ENCODE measurements at regions not wholly inside any gene's neighbourhood (a gene's known extent, or its start where the extent isn't known, plus 50 kb on each side); places are given as distances from the start of the nearest gene placed in this dataset.
"Not testable (repeated sequence)": the region's sequence is repeated elsewhere in the genome, so short reads cannot be mapped to it uniquely, and the experiment has no call there.

DNA sequence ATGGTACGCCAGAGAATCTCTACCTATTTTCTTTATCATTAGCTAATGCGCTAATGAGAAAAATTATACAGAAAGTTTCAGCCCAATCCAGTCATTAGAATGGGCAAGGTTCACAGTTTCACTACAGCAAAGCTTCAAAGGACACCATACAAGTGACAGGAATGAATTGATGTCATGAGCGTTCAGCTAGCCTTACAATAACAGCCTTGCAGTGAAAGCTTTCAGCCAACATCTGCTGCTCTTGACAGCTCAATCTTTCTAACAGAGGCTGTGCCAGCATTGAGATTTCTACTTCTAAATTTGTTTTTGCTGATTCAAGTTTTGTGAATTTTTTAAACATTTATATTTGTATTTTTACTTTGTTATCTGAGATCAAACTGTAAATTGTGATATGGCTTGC lies 302.4 kb upstream of the FAM174A start:
- DNase-seq (ENCODE audit: low read depth): no peak

GRCh38 chr5:100188778-100189177 lies 346.4 kb upstream of the FAM174A start:
- no peak for DNase-seq (ENCODE audit: low read depth)

GRCh38 chr5:100188339-100188738 lies 346.8 kb upstream of the FAM174A start:
- DNase-seq (ENCODE audit: low read depth): no peak

GRCh38 chr5:100186181-100186580 lies 349.0 kb upstream of the FAM174A start:
- DNase-seq (ENCODE audit: low read depth): no peak

- no peak for DNase-seq (ENCODE audit: low read depth)
Measured at GRCh38 chr5:100182402-100182801, 352.8 kb upstream of the FAM174A start.

- DNase-seq (ENCODE audit: low read depth): no peak
Measured at GRCh38 chr5:100175346-100175745, 359.8 kb upstream of the FAM174A start.

GRCh38 chr5:100165309-100165708 lies 369.9 kb upstream of the FAM174A start:
- no peak for DNase-seq (ENCODE audit: low read depth)

DNA sequence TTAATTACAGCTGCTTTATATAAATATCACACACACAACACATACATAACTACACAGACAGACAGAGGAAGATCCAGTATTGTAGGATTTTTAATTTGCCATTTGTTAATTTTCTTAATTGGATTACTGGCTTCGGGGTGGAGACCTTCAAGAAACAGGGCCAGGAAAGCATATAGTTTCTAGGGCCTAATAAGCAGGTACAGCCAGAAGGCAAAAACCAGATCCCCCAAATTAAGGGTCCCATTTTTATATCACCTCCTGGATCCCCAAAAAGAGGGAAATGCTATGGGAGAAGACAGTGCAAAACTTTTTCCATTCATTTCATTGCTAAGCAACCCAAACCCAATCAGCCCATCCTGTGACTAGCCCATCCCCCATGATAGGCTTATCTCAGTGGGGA lies 373.3 kb upstream of the FAM174A start:
- no peak for DNase-seq (ENCODE audit: low read depth)

GRCh38 chr5:100157066-100157465 lies 378.1 kb upstream of the FAM174A start:
- DNase-seq (ENCODE audit: low read depth): no peak

- no peak for DNase-seq (ENCODE audit: low read depth)
Measured at GRCh38 chr5:100148239-100148638, 386.9 kb upstream of the FAM174A start.

- no peak for DNase-seq (ENCODE audit: low read depth)
Measured at GRCh38 chr5:100142607-100143006, 392.6 kb upstream of the FAM174A start.

DNA sequence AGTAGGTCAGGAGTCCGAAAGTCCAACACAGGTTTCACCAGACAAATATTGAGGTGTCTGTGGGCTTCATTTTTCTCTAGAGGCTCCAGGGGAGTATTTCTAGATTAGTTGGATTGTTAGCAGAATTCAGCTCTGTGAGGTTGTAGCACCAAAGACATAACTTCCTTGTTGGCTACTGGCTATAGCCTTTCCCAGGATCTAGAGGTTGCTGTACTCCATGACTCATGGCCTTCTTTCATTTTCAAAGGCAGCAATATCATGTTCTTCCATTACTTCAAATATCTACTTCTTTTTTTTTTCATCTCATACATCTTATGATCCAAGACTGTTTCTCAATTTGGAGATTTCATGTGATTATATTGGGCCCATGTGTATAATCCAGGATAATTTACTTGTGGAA lies 404.0 kb upstream of the FAM174A start:
- no peak for DNase-seq (ENCODE audit: low read depth)

DNA sequence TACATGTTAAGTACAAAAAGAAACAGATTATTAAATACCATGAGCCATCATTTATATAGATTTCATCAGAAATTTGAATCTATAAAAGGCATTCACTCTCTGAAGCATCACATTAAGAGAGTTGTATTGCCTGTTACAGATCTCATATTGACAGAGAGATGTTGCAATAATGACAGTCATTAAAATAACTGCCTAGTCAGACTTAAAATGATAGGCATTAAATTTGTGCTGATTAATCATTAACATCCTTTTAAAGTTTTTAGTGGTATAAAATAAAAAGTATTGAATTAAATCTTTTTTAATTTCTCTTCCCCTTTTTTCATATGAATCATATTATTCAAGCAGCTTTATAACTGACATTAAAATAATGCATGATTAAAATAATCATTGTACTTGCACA lies 404.9 kb upstream of the FAM174A start:
- DNase-seq (ENCODE audit: low read depth): no peak

DNA sequence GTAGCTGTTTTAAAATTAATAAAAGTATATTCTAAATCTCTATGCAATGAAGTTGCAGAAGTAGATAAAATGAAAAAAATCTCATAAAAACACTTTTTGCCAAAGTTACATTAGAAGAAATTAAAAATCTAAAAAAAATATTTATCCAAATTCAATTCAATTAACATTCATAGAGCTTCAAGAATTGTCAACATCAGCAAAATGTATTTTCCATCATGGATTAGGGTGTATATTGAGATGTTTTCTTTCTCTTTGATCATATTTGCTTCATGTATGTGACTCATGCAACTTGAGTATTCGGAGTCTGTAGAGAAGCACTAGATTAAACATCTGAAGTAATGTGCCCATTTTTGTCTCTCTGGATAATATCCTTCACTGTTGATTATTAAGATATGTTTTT lies 415.3 kb upstream of the FAM174A start:
- no peak for DNase-seq (ENCODE audit: low read depth)

GRCh38 chr5:100110497-100110896 lies 424.7 kb upstream of the FAM174A start:
- DNase-seq (ENCODE audit: low read depth): no peak

- DNase-seq (ENCODE audit: low read depth): no peak
Measured at GRCh38 chr5:100108883-100109282, 426.3 kb upstream of the FAM174A start.

DNA sequence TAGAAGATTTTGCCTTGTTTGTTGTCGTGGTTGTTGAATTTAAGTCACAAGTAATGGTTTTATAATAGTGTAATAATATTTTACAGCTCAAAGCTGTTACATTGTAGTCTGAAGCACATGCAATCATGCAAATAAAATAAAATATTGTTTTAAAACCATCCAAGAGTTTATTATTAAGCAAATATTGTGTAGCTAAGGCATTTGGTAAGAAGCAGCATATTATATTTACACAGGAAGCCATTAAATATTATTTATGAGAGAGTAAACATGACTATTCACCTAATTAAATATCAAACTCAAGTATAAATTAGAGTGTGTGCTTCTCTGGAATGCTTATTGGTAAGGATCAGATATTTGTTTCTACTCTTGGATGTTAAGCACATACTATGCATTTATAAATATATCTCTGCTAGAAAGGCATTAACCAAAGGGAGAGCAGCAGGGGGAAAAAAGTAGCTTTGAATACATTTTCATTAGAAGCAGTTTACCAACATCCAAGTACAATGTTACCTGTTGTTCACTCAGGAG lies 431.5 kb upstream of the FAM174A start:
- DNase-seq (ENCODE audit: low read depth): not testable (repeated sequence)

DNA sequence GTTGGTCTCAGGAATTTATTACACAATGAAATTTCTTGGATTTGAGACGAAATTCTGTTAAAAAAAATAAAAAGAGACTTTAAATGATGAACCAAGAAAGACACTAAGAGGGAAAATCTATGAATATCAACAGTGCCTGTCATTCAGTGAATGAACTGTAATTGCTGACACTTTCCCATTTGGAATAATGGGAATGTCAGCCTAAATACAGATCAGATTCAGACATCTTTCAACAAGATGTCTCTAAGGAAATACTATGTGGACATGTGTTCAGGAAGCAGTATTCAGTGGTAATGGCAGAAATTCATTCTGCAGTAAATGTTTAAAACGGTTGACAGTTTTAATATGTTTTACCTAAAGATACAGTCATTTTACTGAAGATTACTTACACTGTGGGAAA lies 433.7 kb upstream of the FAM174A start:
- DNase-seq (ENCODE audit: low read depth): not testable (repeated sequence)

GRCh38 chr5:100096328-100096727 lies 438.8 kb upstream of the FAM174A start:
- DNase-seq (ENCODE audit: low read depth): not testable (repeated sequence)

GRCh38 chr5:100080703-100081102 lies 454.5 kb upstream of the FAM174A start:
- DNase-seq (ENCODE audit: low read depth): not testable (repeated sequence)

DNA sequence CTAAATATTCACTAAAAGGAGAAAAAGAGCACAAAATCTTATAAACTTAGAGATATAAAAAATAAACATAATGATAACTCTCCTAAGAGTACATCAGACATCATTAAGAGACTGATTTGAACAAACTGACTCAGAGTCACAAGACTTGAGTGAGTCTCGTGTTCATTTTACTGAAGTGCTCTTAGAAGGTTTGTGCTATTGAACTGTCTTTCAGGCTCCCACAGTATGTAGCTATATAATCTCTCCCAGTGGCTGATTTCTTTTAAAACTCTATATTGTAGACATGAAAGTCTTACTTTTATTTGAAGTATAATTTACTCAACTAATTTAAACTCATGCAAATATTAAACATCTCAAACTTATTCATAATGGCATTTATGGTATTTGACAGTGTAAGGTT lies 456.0 kb upstream of the FAM174A start:
- not testable (repeated sequence) for DNase-seq (ENCODE audit: low read depth)

DNA sequence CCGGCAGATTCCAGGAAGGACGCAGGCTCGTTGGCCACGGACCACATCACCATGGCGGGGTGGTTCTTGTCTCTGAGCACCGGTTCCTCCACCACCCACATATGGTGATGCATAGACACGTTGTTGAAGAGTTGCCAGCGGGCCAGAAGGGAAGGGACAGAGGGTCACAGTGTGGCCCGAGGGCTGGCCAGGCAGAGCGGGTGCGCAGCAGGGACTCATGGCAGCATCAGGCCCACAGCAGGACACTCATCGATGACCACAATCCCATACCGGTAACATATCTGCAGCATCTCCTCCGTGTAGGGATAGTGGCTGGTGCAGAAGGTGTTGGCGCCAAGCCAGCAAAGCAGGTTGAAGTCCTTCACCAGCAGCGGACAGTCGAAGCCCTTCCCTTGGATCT lies 469.2 kb upstream of the FAM174A start:
- not testable (repeated sequence) for DNase-seq (ENCODE audit: low read depth)

DNA sequence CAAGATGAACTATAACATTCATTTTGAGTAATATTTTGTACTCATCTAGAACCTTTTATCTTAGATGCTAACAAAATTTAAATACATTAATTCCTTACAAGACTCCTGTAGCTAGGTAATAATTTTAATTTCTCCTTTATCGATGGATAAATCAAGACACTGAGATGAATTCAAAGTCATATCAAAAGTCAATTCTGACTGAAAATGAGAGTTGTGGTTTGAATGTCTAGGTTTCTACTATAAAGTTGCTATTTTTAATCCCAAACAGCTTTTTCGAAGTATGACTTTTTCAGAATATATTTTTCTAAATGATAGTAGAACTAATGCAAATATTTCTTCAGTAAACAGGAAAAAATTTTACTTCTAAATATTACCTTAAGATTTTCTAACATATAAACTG lies 491.7 kb upstream of the FAM174A start:
- no peak for DNase-seq (ENCODE audit: low read depth)

GRCh38 chr5:100026606-100027005 lies 508.6 kb upstream of the FAM174A start:
- no peak for DNase-seq (ENCODE audit: low read depth)

GRCh38 chr5:100023536-100023935 lies 511.6 kb upstream of the FAM174A start:
- DNase-seq (ENCODE audit: low read depth): no peak
